HG03460 (cell line): ENCODE measurements at regions not wholly inside any gene's neighbourhood (a gene's known extent, or its start where the extent isn't known, plus 50 kb on each side); places are given as distances from the start of the nearest gene placed in this dataset.

ENCODE experiments used
- ATAC-seq: cut with Tn5 transposase; IDR thresholded peaks from one replicate; pipeline ENCODE4 v1.9.1; 2021; ENCODE audit not compliant: unreplicated experiment

- ATAC-seq, result no peak
Observed at GRCh38 chr2:129695496-129695895, 284.0 kb upstream of the RAB6C start.

- ATAC-seq, result no peak
Observed at GRCh38 chr2:129698593-129698992, 280.9 kb upstream of the RAB6C start.

- ATAC-seq, result no peak
Observed at GRCh38 chr2:129699781-129700573, 279.5 kb upstream of the RAB6C start.

- ATAC-seq, result no peak
Observed at GRCh38 chr2:129702416-129703176, 276.9 kb upstream of the RAB6C start.

- no peak for ATAC-seq
Observed at GRCh38 chr2:129705085-129705484, 274.4 kb upstream of the RAB6C start.

GRCh38 chr2:129707800-129708199 is 271.7 kb upstream of the RAB6C start:
- ATAC-seq, result no peak

GRCh38 chr2:129708221-129708967 is 271.1 kb upstream of the RAB6C start:
- ATAC-seq, result no peak

- no peak for ATAC-seq
Observed at GRCh38 chr2:129709001-129709955, 270.2 kb upstream of the RAB6C start.

GRCh38 chr2:129709956-129710598 is 269.4 kb upstream of the RAB6C start:
- no peak for ATAC-seq

GRCh38 chr2:129710670-129711495 is 268.6 kb upstream of the RAB6C start:
- ATAC-seq, result no peak

GRCh38 chr2:129711816-129712675 is 267.4 kb upstream of the RAB6C start:
- no peak for ATAC-seq

- no peak for ATAC-seq
Observed at GRCh38 chr2:129712676-129712985, 266.8 kb upstream of the RAB6C start.

GRCh38 chr2:129713337-129713736 is 266.1 kb upstream of the RAB6C start:
- no peak for ATAC-seq

GRCh38 chr2:129716781-129717559 is 262.5 kb upstream of the RAB6C start:
- ATAC-seq, result no peak

GRCh38 chr2:129717560-129718130 is 261.8 kb upstream of the RAB6C start:
- no peak for ATAC-seq

GRCh38 chr2:129719335-129719734 is 260.1 kb upstream of the RAB6C start:
- no peak for ATAC-seq

- no peak for ATAC-seq
Observed at GRCh38 chr2:129720360-129720759, 259.1 kb upstream of the RAB6C start.
